Tibial nerve (tissue), 4 donors: ENCODE measurements at regions not wholly inside any gene's neighbourhood (a gene's known extent, or its start where the extent isn't known, plus 50 kb on each side); places are given as distances from the start of the nearest gene placed in this dataset.
"Not testable (repeated sequence)": the region's sequence is repeated elsewhere in the genome, so short reads cannot be mapped to it uniquely, and the experiment has no call there.

ENCODE experiments used
- DNase-seq, 2 donors: peaks; one replicate each; pipeline ENCODE4 v3.0.0-alpha.2; 2019; ENCODE audit warnings: low spot score in 2 of 2
- H3K27ac ChIP-seq, 4 donors: fragments of 200-600 bp; sonication (generic) in 3 of 4; one replicate each; pipeline ENCODE4 v1.5.1; 2017 to 2019; ENCODE audit warnings: mild to moderate bottlenecking in 1 of 4
- H3K27me3 ChIP-seq, 2 donors: fragments of 200-600 bp; sonication (generic) in 1 of 2; one replicate each; pipeline versions ENCODE4 v1.5.1 to v1.6.0; 2017 to 2019
- H3K36me3 ChIP-seq, 3 donors: fragments of 200-600 bp; sonication (generic); one replicate each; pipeline ENCODE4 v1.5.1; 2018 to 2019
- H3K4me1 ChIP-seq, 4 donors: fragments of 200-600 bp; sonication (generic) in 3 of 4; one replicate each; pipeline ENCODE4 v1.5.1; 2017 to 2019
- H3K4me3 ChIP-seq, 4 donors: fragments of 200-600 bp; sonication (generic) in 3 of 4; one replicate each; pipeline ENCODE4 v1.5.1; 2017 to 2019; ENCODE audit warnings: mild to moderate bottlenecking in 1 of 4, moderate library complexity in 1 of 4
- H3K9me3 ChIP-seq, 4 donors: fragments of 200-600 bp; sonication (generic) in 3 of 4; one replicate each; pipeline ENCODE4 v1.5.1; 2017 to 2019
- EP300 ChIP-seq, 2 donors: sonication (generic); formaldehyde crosslinking; IDR thresholded peaks; one replicate each; pipeline ENCODE4 v1.6.1; 2017; ENCODE audit warnings: antibody characterized with exemption in 2 of 2, mild to moderate bottlenecking in 1 of 2
- POLR2A ChIP-seq, 2 donors: fragments of 450-650 bp; IDR thresholded peaks; one replicate each; pipeline ENCODE4 v1.6.1; 2017; ENCODE audit warnings: antibody characterized with exemption in 2 of 2, mild to moderate bottlenecking in 2 of 2, moderate library complexity in 2 of 2
- WGBS, 2 donors: methylation state at CpG; one replicate each; pipeline ENCODE4 v1.1.5; 2018; 5-methylcytosine and 5-hydroxymethylcytosine counted together
- TF ChIP-seq, protein P1 (sequence below), 5 experiments: fragments of 200-600 bp in 3 of 5; fragments of 450-650 bp in 2 of 5; sonication (generic) in 3 of 5; IDR thresholded peaks; one replicate each; pipeline ENCODE4 v1.5.1; 2016 to 2019; ENCODE audit warnings: antibody characterized with exemption in 5 of 5, mild to moderate bottlenecking in 3 of 5, moderate library complexity in 2 of 5

DNA sequence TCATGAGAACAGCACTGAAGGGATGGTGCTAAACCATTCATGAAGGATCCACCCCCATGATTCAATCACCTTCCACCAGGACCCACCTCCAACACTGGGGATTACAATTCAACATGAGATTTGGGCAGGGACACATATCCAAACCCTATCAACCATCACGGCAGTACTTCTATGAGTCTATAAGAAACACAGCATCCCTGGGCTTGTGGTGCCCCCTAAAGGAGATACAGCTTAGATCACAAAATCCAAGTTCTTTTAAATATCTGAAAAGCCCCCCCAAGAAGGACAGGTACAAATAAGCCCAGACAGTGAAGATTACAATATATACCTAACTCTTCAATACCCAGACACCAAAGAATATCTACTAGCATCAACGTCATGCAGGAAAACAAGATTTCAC is 233.7 kb upstream of the ADRA1B start:
- Histone ChIP-seq H3K36me3 (no peaks in the 10 kb centered on the region), H3K4me3 (no peak overlapping the region), H3K9me3 (peaks cover 0 to 7% (median 0%) of the 10 kb centered on the region in 4 donors), H3K27ac (no peak overlapping the region), H3K4me1 (no peaks in the 10 kb centered on the region), H3K27me3 (no peaks in the 10 kb centered on the region)
- 53 to 76% methylated on average over 2 of the region's 2 CpGs for WGBS, 2 donors
- TF ChIP-seq, protein P1, sequence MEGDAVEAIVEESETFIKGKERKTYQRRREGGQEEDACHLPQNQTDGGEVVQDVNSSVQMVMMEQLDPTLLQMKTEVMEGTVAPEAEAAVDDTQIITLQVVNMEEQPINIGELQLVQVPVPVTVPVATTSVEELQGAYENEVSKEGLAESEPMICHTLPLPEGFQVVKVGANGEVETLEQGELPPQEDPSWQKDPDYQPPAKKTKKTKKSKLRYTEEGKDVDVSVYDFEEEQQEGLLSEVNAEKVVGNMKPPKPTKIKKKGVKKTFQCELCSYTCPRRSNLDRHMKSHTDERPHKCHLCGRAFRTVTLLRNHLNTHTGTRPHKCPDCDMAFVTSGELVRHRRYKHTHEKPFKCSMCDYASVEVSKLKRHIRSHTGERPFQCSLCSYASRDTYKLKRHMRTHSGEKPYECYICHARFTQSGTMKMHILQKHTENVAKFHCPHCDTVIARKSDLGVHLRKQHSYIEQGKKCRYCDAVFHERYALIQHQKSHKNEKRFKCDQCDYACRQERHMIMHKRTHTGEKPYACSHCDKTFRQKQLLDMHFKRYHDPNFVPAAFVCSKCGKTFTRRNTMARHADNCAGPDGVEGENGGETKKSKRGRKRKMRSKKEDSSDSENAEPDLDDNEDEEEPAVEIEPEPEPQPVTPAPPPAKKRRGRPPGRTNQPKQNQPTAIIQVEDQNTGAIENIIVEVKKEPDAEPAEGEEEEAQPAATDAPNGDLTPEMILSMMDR (IDR thresholded peaks at IDR 0.05): no peak
- TF ChIP-seq EP300 (IDR thresholded peaks at IDR 0.05): no peak
- TF ChIP-seq POLR2A (IDR thresholded peaks at IDR 0.05): no peak
- DNase-seq: no peak

DNA sequence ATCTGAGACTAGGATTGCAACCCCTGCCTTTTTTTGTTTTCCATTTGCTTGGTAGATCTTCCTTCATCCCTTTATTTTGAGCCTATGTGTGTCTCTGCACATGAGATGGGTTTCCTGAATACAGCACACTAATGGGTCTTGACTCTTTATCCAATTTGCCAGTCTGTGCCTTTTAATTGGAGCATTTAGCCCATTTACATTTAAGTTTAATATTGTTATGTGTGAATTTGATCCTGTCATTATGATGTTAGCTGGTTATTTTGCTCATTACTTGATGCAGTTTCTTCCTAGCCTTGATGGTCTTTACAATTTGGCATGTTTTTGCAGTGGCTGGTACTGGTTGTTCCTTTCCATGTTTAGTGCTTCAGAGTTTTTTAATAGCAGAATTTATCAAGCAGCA is 228.4 kb upstream of the ADRA1B start:
- H3K9me3 ChIP-seq: peaks cover 0 to 11% (median 0%) of the 10 kb centered on the region in 4 donors
- H3K4me1 ChIP-seq, H3K36me3 ChIP-seq, H3K27me3 ChIP-seq, DNase-seq, H3K27ac ChIP-seq, H3K4me3 ChIP-seq: not testable (repeated sequence)

DNA sequence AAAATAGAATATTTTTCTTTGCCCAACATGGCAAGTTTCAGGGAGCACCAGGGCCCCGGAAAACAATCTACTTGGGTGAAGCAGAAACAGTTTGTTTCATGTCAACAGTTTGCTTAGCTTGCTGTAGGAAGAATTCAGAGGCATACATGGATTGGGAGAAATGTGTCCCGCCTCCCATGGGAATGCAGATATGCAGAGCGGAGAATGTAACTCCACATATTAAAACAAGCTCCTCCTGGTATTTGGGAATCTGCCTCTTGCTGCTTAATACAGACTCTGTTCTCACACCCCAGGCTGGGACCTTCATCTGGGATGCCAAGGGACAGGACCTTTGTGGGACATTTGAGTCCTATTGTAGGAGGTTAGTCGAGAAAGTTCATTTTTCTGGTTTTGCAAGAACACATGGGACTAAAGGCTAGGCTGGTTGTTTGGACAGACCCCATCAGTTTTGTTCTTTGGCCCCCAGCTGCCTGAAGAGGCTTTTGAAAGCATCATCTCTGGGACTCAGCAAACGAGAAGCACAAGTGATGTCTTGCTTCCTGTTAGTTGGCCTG is 220.5 kb upstream of the ADRA1B start:
- WGBS, 2 donors: 54 to 59% methylated on average over 5 of the region's 5 CpGs
- DNase-seq: no peak
- Histone ChIP-seq H3K36me3 (no peaks in the 10 kb centered on the region), H3K9me3 (peaks cover 0 to 22% (median 0%) of the 10 kb centered on the region in 4 donors), H3K4me1 (no peaks in the 10 kb centered on the region), H3K27me3 (no peaks in the 10 kb centered on the region), H3K27ac (no peak overlapping the region), H3K4me3 (no peak overlapping the region)
- TF ChIP-seq, protein P1 (IDR thresholded peaks at IDR 0.05): no peak

DNA sequence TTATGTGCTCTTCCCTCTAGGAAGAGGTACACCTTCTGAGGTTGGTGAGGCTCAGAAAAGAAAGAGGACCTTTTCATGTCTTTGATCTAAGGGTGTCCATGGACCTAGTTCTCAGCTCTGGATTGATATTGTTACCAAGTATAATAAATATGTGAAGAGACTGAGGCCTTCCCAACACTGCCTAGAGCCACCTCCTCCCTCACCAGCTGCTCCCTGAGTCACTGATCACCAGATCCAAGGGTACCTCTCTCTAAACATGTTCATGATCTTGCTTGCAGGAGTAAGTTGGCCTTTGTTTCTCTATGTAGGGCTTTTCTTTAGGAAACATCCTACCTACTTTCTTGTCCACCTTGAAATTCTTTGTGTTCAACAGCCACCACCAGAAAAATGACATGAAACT is 218.8 kb upstream of the ADRA1B start:
- Histone ChIP-seq H3K9me3 (peaks cover 0 to 15% (median 0%) of the 10 kb centered on the region in 4 donors), H3K36me3 (no peaks in the 10 kb centered on the region), H3K4me3 (no peak overlapping the region), H3K27ac (no peak overlapping the region), H3K27me3 (no peaks in the 10 kb centered on the region), H3K4me1 (no peaks in the 10 kb centered on the region)
- no peak for DNase-seq
- TF ChIP-seq, protein P1 (IDR thresholded peaks at IDR 0.05): no peak
- no peak for TF ChIP-seq POLR2A (IDR thresholded peaks at IDR 0.05)
- no peak for TF ChIP-seq EP300 (IDR thresholded peaks at IDR 0.05)

DNA sequence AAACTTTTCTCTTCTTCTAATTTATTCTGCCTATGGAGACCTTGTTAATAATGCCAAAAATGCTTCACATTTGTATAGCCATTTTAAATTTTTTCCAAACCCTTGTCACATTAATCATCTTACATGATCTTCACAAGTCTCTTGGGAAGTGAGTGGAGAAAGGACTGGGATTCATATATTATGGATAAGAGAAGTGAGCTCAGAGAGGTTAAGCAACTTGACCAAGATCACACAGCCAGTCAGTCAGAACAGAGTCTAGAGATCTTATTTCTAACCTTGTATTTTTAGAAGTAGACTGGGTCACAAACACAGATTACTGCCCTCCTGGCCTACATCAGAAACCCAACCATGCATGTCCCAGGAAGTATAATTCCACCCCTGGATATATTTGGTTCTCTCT is 218.0 kb upstream of the ADRA1B start:
- H3K4me1 ChIP-seq: no peaks in the 10 kb centered on the region
- no peak overlapping the region for H3K27ac ChIP-seq
- no peak overlapping the region for H3K4me3 ChIP-seq
- TF ChIP-seq EP300 (IDR thresholded peaks at IDR 0.05): no peak
- TF ChIP-seq, protein P1 (IDR thresholded peaks at IDR 0.05): no peak
- peaks cover 0 to 7% (median 0%) of the 10 kb centered on the region in 4 donors for H3K9me3 ChIP-seq
- H3K36me3 ChIP-seq: no peaks in the 10 kb centered on the region
- DNase-seq: no peak
- no peaks in the 10 kb centered on the region for H3K27me3 ChIP-seq

DNA sequence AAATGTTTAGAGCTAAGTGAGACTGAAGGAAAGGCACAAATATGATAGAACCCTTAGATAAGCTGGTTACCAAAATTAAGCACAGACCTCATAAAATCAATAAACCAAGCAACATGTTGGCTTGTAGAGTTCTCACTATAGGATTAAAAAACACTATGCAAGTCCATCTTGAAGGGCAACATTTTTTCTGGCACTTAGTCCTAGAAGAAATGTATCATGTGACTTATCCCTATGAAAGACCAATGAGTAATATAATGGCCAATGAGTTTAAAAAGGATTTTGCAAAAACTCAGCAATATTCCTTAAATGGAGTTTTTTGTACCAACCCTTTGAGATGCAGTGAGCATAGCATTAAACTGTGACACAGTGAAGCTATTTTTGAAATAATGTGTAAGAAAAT is 216.3 kb upstream of the ADRA1B start:
- H3K4me3 ChIP-seq: no peak overlapping the region
- DNase-seq: no peak
- no peaks in the 10 kb centered on the region for H3K4me1 ChIP-seq
- H3K9me3 ChIP-seq: no peaks in the 10 kb centered on the region
- TF ChIP-seq, protein P1 (IDR thresholded peaks at IDR 0.05): no peak
- no peak for TF ChIP-seq EP300 (IDR thresholded peaks at IDR 0.05)
- H3K27ac ChIP-seq: no peak overlapping the region
- H3K27me3 ChIP-seq: no peaks in the 10 kb centered on the region
- H3K36me3 ChIP-seq: no peaks in the 10 kb centered on the region
